SU-DHL-6 (cell line): ENCODE measurements at regions not wholly inside any gene's neighbourhood (a gene's known extent, or its start where the extent isn't known, plus 50 kb on each side); places are given as distances from the start of the nearest gene placed in this dataset.

Experiments used
- EZH2phosphoT487 ChIP-seq: fragments of 200-600 bp; sonication (generic), shearing (Covaris generic); conservative IDR thresholded peaks from 2 replicates; pipeline ENCODE4 v1.6.1; 2018; ENCODE audit warnings: mild to moderate bottlenecking, antibody characterized with exemption, low read length, moderate library complexity, mixed read lengths
- TF ChIP-seq, protein P1 (sequence below): fragments of 200-600 bp; sonication (generic); IDR thresholded peaks from one replicate; pipeline ENCODE4 v1.5.1; 2017; ENCODE audit warnings: antibody characterized with exemption, mild to moderate bottlenecking, low read length, moderate library complexity; ENCODE audit not compliant: insufficient read depth, poor library complexity, severe bottlenecking

DNA sequence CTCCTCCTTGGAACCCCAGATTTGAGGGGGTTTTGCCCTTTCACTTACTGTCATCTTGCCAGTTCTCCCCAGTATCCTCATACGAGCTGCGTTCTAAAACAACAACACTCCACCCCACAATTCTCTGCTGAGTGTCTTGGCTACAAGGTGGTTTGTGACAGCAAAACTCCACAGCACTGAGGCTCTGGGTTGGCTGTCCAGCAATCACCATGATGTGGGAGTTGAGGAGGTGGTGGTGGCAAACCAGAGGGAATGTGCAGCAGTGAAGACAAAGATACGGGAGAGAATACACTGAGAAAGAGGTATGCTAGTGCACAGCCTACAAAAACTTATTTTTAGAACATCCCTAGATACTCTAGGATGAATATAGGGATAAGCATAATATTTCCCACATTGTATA lies 335.0 kb downstream of the C11orf87 start:
- TF ChIP-seq, protein P1, sequence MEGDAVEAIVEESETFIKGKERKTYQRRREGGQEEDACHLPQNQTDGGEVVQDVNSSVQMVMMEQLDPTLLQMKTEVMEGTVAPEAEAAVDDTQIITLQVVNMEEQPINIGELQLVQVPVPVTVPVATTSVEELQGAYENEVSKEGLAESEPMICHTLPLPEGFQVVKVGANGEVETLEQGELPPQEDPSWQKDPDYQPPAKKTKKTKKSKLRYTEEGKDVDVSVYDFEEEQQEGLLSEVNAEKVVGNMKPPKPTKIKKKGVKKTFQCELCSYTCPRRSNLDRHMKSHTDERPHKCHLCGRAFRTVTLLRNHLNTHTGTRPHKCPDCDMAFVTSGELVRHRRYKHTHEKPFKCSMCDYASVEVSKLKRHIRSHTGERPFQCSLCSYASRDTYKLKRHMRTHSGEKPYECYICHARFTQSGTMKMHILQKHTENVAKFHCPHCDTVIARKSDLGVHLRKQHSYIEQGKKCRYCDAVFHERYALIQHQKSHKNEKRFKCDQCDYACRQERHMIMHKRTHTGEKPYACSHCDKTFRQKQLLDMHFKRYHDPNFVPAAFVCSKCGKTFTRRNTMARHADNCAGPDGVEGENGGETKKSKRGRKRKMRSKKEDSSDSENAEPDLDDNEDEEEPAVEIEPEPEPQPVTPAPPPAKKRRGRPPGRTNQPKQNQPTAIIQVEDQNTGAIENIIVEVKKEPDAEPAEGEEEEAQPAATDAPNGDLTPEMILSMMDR = no peak
- TF ChIP-seq EZH2phosphoT487 = no peak
